Rectal smooth muscle tissue (tissue), 1 donor: ENCODE measurements at regions not wholly inside any gene's neighbourhood (a gene's known extent, or its start where the extent isn't known, plus 50 kb on each side); places are given as distances from the start of the nearest gene placed in this dataset.
"Not testable (repeated sequence)": the region's sequence is repeated elsewhere in the genome, so short reads cannot be mapped to it uniquely, and the experiment has no call there.

Source experiments
- H3K27ac ChIP-seq: one replicate; pipeline ENCODE4 v1.7.0; 2013; ENCODE audit warnings: low read depth, low read length, inconsistent platforms
- H3K27me3 ChIP-seq: one replicate; pipeline ENCODE4 v1.7.0; 2013; ENCODE audit warnings: low read length; ENCODE audit not compliant: control insufficient read depth, insufficient read depth
- H3K36me3 ChIP-seq: one replicate; pipeline ENCODE4 v1.7.0; 2013; ENCODE audit warnings: low read length; ENCODE audit not compliant: control insufficient read depth, insufficient read depth
- H3K4me1 ChIP-seq: one replicate; pipeline ENCODE4 v1.7.0; 2013; ENCODE audit warnings: low read length; ENCODE audit not compliant: control insufficient read depth, insufficient read depth
- H3K4me3 ChIP-seq: one replicate; pipeline ENCODE4 v1.7.0; 2013; ENCODE audit warnings: low read length
- H3K9ac ChIP-seq: one replicate; pipeline ENCODE4 v1.7.0; 2013; ENCODE audit warnings: low read length

GRCh38 chr14:28381656-28382055, 384.9 kb upstream of the FOXG1 start:
- Histone ChIP-seq H3K27ac (no peak overlapping the region), H3K4me3 (no peak overlapping the region)

GRCh38 chr14:28382444-28383190, 384.0 kb upstream of the FOXG1 start:
- Histone ChIP-seq H3K27ac (no peak overlapping the region), H3K4me3 (no peak overlapping the region), H3K9ac (no peak overlapping the region), H3K36me3 (no peaks in the 10 kb centered on the region), H3K4me1 (no peaks in the 10 kb centered on the region), H3K27me3 (no peaks in the 10 kb centered on the region)

More at GRCh38 chr14:28381656-28382055, 384.9 kb upstream of the FOXG1 start:
- Histone ChIP-seq H3K27me3 (no peaks in the 10 kb centered on the region), H3K9ac (no peak overlapping the region), H3K36me3 (no peaks in the 10 kb centered on the region), H3K4me1 (no peaks in the 10 kb centered on the region)

- H3K27me3 ChIP-seq = no peaks in the 10 kb centered on the region
- H3K36me3 ChIP-seq = no peaks in the 10 kb centered on the region
- H3K4me1 ChIP-seq = no peaks in the 10 kb centered on the region
- no peak overlapping the region for H3K27ac ChIP-seq
- no peak overlapping the region for H3K9ac ChIP-seq
- no peak overlapping the region for H3K4me3 ChIP-seq
These were observed 368.1 kb upstream of the FOXG1 start for GRCh38 chr14:28398506-28398905.

- H3K4me1 ChIP-seq, H3K27ac ChIP-seq, H3K27me3 ChIP-seq, H3K36me3 ChIP-seq, H3K9ac ChIP-seq, H3K4me3 ChIP-seq: not testable (repeated sequence)
These were observed 364.9 kb upstream of the FOXG1 start for GRCh38 chr14:28401705-28402104.

GRCh38 chr14:28406196-28406595, 360.4 kb upstream of the FOXG1 start:
- Histone ChIP-seq H3K4me3 (no peak overlapping the region), H3K27ac (no peak overlapping the region), H3K9ac (no peak overlapping the region), H3K27me3 (no peaks in the 10 kb centered on the region), H3K36me3 (no peaks in the 10 kb centered on the region), H3K4me1 (no peaks in the 10 kb centered on the region)

GRCh38 chr14:28407031-28407825, 359.4 kb upstream of the FOXG1 start:
- Histone ChIP-seq H3K4me3 (no peak overlapping the region), H3K36me3 (no peaks in the 10 kb centered on the region), H3K27ac (no peak overlapping the region), H3K4me1 (no peaks in the 10 kb centered on the region), H3K27me3 (no peaks in the 10 kb centered on the region), H3K9ac (no peak overlapping the region)

- Histone ChIP-seq H3K27me3 (no peaks in the 10 kb centered on the region), H3K4me1 (no peaks in the 10 kb centered on the region), H3K27ac (no peak overlapping the region), H3K4me3 (no peak overlapping the region), H3K36me3 (no peaks in the 10 kb centered on the region), H3K9ac (no peak overlapping the region)
These were observed 358.6 kb upstream of the FOXG1 start for GRCh38 chr14:28407996-28408395.

- H3K27me3 ChIP-seq = no peaks in the 10 kb centered on the region
- H3K4me3 ChIP-seq = no peak overlapping the region
- H3K9ac ChIP-seq = no peak overlapping the region
- H3K4me1 ChIP-seq = no peaks in the 10 kb centered on the region
- H3K36me3 ChIP-seq = no peaks in the 10 kb centered on the region
- no peak overlapping the region for H3K27ac ChIP-seq
These were observed 354.5 kb upstream of the FOXG1 start for GRCh38 chr14:28412077-28412476.

GRCh38 chr14:28426960-28427359, 339.6 kb upstream of the FOXG1 start:
- Histone ChIP-seq H3K27me3 (no peaks in the 10 kb centered on the region), H3K9ac (no peak overlapping the region), H3K4me1 (no peaks in the 10 kb centered on the region), H3K36me3 (no peaks in the 10 kb centered on the region), H3K4me3 (no peak overlapping the region), H3K27ac (no peak overlapping the region)

- no peak overlapping the region for H3K9ac ChIP-seq
- H3K36me3 ChIP-seq = no peaks in the 10 kb centered on the region
- no peak overlapping the region for H3K4me3 ChIP-seq
- H3K4me1 ChIP-seq = no peaks in the 10 kb centered on the region
- H3K27me3 ChIP-seq = no peaks in the 10 kb centered on the region
- no peak overlapping the region for H3K27ac ChIP-seq
These were observed 329.8 kb upstream of the FOXG1 start for GRCh38 chr14:28436821-28437220.

GRCh38 chr14:28461389-28461788, 305.2 kb upstream of the FOXG1 start:
- Histone ChIP-seq H3K27me3 (no peaks in the 10 kb centered on the region), H3K4me1 (no peaks in the 10 kb centered on the region), H3K36me3 (no peaks in the 10 kb centered on the region)

GRCh38 chr14:28467611-28468010, 299.0 kb upstream of the FOXG1 start:
- no peak overlapping the region for H3K9ac ChIP-seq
- H3K36me3 ChIP-seq = no peaks in the 10 kb centered on the region
- H3K27me3 ChIP-seq = no peaks in the 10 kb centered on the region
- H3K27ac ChIP-seq = no peak overlapping the region
- no peak overlapping the region for H3K4me3 ChIP-seq
- no peaks in the 10 kb centered on the region for H3K4me1 ChIP-seq

More at GRCh38 chr14:28461389-28461788, 305.2 kb upstream of the FOXG1 start:
- no peak overlapping the region for H3K27ac ChIP-seq
- H3K4me3 ChIP-seq = no peak overlapping the region
- no peak overlapping the region for H3K9ac ChIP-seq
